ENCODE measurements at regions not wholly inside any gene's neighbourhood (a gene's known extent, or its start where the extent isn't known, plus 50 kb on each side); places are given as distances from the start of the nearest gene placed in this dataset.
A peak's percentile ranks its signal among the peaks of the same experiment; 100 is the strongest.

DNA sequence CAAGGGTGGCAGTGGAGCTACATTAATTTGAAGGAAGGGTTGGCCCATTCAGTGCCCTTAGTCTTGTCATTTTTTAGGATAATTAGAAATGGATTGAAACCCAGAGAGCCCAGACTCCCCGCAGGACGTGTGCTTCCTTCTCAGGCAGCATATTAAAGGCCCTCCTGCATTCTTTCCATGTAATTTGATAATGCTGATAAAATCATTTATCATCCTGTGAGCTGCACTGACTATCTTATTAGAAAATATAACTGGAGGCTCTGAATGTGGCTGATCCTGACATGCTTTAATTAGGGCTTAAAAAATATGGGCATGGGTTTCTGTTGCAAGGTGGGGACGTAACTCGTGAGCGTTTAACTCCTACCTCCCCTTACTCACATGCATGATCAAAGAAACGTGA is 148.1 kb downstream of the ACKR3 start:
- no peaks in the 10 kb centered on the region for H3K9me2 ChIP-seq
- no peaks in the 10 kb centered on the region; the same call in 1 of the 2 replicates for H3K27me3 ChIP-seq (ENCODE audit: insufficient read depth)
- H3F3A ChIP-seq (replicated peaks; ENCODE audit: insufficient read depth), result no peaks in the 10 kb centered on the region
- no peaks in the 10 kb centered on the region for H3K79me2 ChIP-seq (ENCODE audit: insufficient read depth)
- H3K36me3 ChIP-seq (replicated peaks in 1 of 2; ENCODE audit: control insufficient read depth in 1 of 2, insufficient read depth in 2 of 2, low read length in 1 of 2), result no peaks in the 10 kb centered on the region
- H3K4me2 ChIP-seq, result no peak overlapping the region
- POLR2A ChIA-PET, result no interaction called here
- no peak overlapping the region for H3K9ac ChIP-seq
- no peak overlapping the region for H3K4me3 ChIP-seq (ENCODE audit: low read depth in 2 of 2, low read length in 1 of 2)
- H4K20me1 ChIP-seq (ENCODE audit: insufficient read depth), result no peaks in the 10 kb centered on the region
- CTCF ChIA-PET, result no interaction called here
- 6% methylated on average over 6 of the region's 6 CpGs for WGBS (ENCODE audit: low lambda C conversion rate)
- no peak overlapping the region for H2AFZ ChIP-seq (ENCODE audit: low read depth)
- DNase-seq, result peak; percentile 15
- TF ChIP-seq USF1 (IDR thresholded peaks at IDR 0.05; ENCODE audit: borderline replicate concordance, low read depth) (no peak), RCOR1 (IDR thresholded peaks at IDR 0.05; ENCODE audit: low read length) (peak; percentile 45; the same call in 1 of the 2 replicates), GATA2 (CRISPR knock-in tag; IDR thresholded peaks at IDR 0.05) (peak; percentile 43; the same call in 1 of the 2 replicates)
- peaks cover 0 to 8% of the 10 kb centered on the region in 2 experiments; a peak in 1 of 4 replicates for H3K4me1 ChIP-seq (ENCODE audit: control insufficient read depth in 1 of 2, insufficient read depth in 2 of 2, low read depth in 1 of 2, low read length in 1 of 2)
- H3K9me3 ChIP-seq, result no peaks in the 10 kb centered on the region
- no peak overlapping the region for H3K27ac ChIP-seq (ENCODE audit: low read depth in 2 of 2, low read length in 1 of 2)

DNA sequence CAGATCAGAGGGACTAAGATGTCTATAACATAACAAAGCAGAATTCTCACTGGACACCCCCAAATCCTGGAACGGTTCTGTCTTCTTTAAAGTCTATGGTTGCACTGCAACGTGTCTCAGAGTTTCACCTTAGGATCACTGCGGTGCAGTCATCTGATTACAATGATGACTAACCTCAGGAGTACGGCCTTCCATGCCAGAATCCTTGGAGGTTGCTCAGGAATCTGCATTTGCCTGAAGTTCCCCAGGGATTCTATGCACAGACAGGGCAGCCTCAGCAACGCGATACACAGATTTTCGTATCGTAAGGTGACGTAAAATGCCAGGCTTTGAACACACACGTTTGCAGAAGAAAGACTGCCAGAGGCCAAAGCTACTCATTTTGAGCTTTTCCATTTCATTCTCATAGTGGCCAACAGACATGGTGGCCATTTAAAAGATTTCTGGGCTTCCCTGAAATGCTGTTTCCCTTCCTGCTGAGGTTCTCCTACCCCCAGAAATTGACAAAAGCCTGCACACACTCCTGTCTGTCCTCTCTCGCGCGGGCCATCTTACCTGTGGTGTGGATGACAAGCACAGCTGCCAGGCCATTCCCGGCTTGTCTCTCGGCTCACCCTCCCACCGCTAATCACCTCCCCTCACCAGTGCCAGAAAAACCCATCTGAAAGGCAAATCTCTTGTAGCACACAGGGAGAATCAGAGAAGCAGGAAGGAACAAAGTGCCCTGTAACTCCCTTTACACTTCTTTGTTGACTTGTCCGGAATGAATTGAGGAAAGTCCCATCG is 148.8 kb downstream of the ACKR3 start:
- ChIA-PET POLR2A (no interaction called here), CTCF (no interaction called here)
- no peaks in the 10 kb centered on the region for H3F3A ChIP-seq (replicated peaks; ENCODE audit: insufficient read depth)

DNA sequence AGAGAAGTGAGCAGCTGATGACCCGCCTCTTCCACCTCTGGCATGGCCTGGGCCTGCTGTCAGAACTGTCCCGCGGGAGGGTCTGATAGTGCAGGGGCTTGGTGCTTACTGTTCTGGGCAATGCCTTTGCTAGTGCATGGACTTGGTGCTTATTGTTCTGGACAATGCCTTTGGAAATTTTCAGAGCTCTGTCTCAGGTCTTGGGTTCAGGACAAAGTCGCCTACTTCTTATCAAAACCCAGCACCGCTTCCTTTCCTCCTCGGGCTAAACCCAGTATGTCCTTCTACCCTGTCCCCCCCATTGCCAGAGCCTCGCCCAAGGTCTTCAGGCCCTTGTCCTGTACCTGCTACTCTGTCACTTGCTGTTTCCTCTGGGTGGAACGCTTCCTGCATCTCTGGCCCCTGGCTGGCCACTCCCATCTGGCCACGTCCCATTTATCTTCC is 149.6 kb downstream of the ACKR3 start:
- Histone ChIP-seq H3F3A (replicated peaks; ENCODE audit: insufficient read depth) (no peaks in the 10 kb centered on the region), H3K9me2 (no peaks in the 10 kb centered on the region), H3K9ac (no peak overlapping the region), H3K9me3 (no peaks in the 10 kb centered on the region), H2AFZ (ENCODE audit: low read depth) (no peak overlapping the region), H3K27me3 (ENCODE audit: insufficient read depth) (no peaks in the 10 kb centered on the region; the same call in 1 of the 2 replicates), H3K4me2 (no peak overlapping the region), H4K20me1 (ENCODE audit: insufficient read depth) (no peaks in the 10 kb centered on the region), H3K4me1 (ENCODE audit: control insufficient read depth in 1 of 2, insufficient read depth in 2 of 2, low read depth in 1 of 2, low read length in 1 of 2) (peaks cover 0 to 8% of the 10 kb centered on the region in 2 experiments; a peak in 1 of 4 replicates), H3K27ac (ENCODE audit: low read depth in 2 of 2, low read length in 1 of 2) (no peak overlapping the region), H3K36me3 (replicated peaks in 1 of 2; ENCODE audit: control insufficient read depth in 1 of 2, insufficient read depth in 2 of 2, low read length in 1 of 2) (no peaks in the 10 kb centered on the region), H3K4me3 (ENCODE audit: low read depth in 2 of 2, low read length in 1 of 2) (no peak overlapping the region), H3K79me2 (ENCODE audit: insufficient read depth) (no peaks in the 10 kb centered on the region)
- no peak for DNase-seq
- WGBS (ENCODE audit: low lambda C conversion rate), result 46% methylated on average over 7 of the region's 9 CpGs
- ChIA-PET POLR2A (no interaction called here), CTCF (no interaction called here)
- TF ChIP-seq TAF1 (IDR thresholded peaks at IDR 0.05; ENCODE audit: borderline replicate concordance, low read depth, low read length), result no peak
- TF ChIP-seq GATA2 (CRISPR knock-in tag; IDR thresholded peaks at IDR 0.05), result no peak
- no peak for TF ChIP-seq USF1 (IDR thresholded peaks at IDR 0.05; ENCODE audit: borderline replicate concordance, low read depth)
- TF ChIP-seq FOXJ3 (CRISPR knock-in tag; IDR thresholded peaks at IDR 0.05), result no peak

More for the DNA sequence above, 148.8 kb downstream of the ACKR3 start:
- H4K20me1 ChIP-seq (ENCODE audit: insufficient read depth), result no peaks in the 10 kb centered on the region
- no peaks in the 10 kb centered on the region; the same call in 1 of the 2 replicates for H3K27me3 ChIP-seq (ENCODE audit: insufficient read depth)
- H3K4me1 ChIP-seq (ENCODE audit: control insufficient read depth in 1 of 2, insufficient read depth in 2 of 2, low read depth in 1 of 2, low read length in 1 of 2), result peaks cover 0 to 8% of the 10 kb centered on the region in 2 experiments; a peak in 1 of 4 replicates
- no peaks in the 10 kb centered on the region for H3K9me3 ChIP-seq
- no peaks in the 10 kb centered on the region for H3K9me2 ChIP-seq
- no peak overlapping the region for H3K27ac ChIP-seq (ENCODE audit: low read depth in 2 of 2, low read length in 1 of 2)
- no peak for TF ChIP-seq TEAD4 (IDR thresholded peaks at IDR 0.05; ENCODE audit: borderline replicate concordance, insufficient read depth)
- no peak for TF ChIP-seq FOXJ3 (CRISPR knock-in tag; IDR thresholded peaks at IDR 0.05)
- no peak for TF ChIP-seq RFX5 (IDR thresholded peaks at IDR 0.05; ENCODE audit: low read length)
- TF ChIP-seq TCF12 (IDR thresholded peaks at IDR 0.05), result peak; percentile 9; the same call in 1 of the 2 replicates
- TF ChIP-seq FOSL2 (IDR thresholded peaks at IDR 0.05; ENCODE audit: borderline replicate concordance, low read depth), result peak; percentile 13; the same call in 1 of the 2 replicates
- no peak for TF ChIP-seq ELF1 (IDR thresholded peaks at IDR 0.05)
- H3K4me3 ChIP-seq (ENCODE audit: low read depth in 2 of 2, low read length in 1 of 2), result no peak overlapping the region
- H3K9ac ChIP-seq, result no peak overlapping the region
- H3K79me2 ChIP-seq (ENCODE audit: insufficient read depth), result no peaks in the 10 kb centered on the region
- no peaks in the 10 kb centered on the region for H3K36me3 ChIP-seq (replicated peaks in 1 of 2; ENCODE audit: control insufficient read depth in 1 of 2, insufficient read depth in 2 of 2, low read length in 1 of 2)
- WGBS (ENCODE audit: low lambda C conversion rate), result 36% methylated on average over 18 of the region's 18 CpGs
- no peak overlapping the region for H2AFZ ChIP-seq (ENCODE audit: low read depth)
- no peak for DNase-seq
- no peak overlapping the region for H3K4me2 ChIP-seq
